ENCODE measurements at regions not wholly inside any gene's neighbourhood (a gene's known extent, or its start where the extent isn't known, plus 50 kb on each side); places are given as distances from the start of the nearest gene placed in this dataset.

- CTCF ChIA-PET, result no interaction called here
- H3K4me1 ChIP-seq (ENCODE audit: control insufficient read depth, insufficient read depth, low read length), result no peaks in the 10 kb centered on the region
- no peak overlapping the region for H3K4me3 ChIP-seq (ENCODE audit: low read depth, low read length)
- POLR2A ChIA-PET, result no interaction called here
- H3K36me3 ChIP-seq (ENCODE audit: control insufficient read depth in 2 of 2, insufficient read depth in 1 of 2, low read length in 2 of 2), result no peaks in the 10 kb centered on the region
- H3K9me3 ChIP-seq (ENCODE audit: control insufficient read depth, insufficient read depth, low read depth, low read length), result no peaks in the 10 kb centered on the region
- H3K27ac ChIP-seq (ENCODE audit: extremely low read depth, low read depth, low read length), result no peak overlapping the region
- no peak for TF ChIP-seq ZNF48 (tag by site-specific recombination; IDR thresholded peaks at IDR 0.05)
- no peak for TF ChIP-seq ZNF169 (tag by site-specific recombination; IDR thresholded peaks at IDR 0.05)
- TF ChIP-seq ZNF37A (tag by site-specific recombination; IDR thresholded peaks at IDR 0.05), result no peak
- no peak for TF ChIP-seq ZNF558 (tag by site-specific recombination; IDR thresholded peaks at IDR 0.05)
- TF ChIP-seq ZNF324 (tag by site-specific recombination; IDR thresholded peaks at IDR 0.05), result no peak
Observed at GRCh38 chr13:90763476-90764150, 583.9 kb upstream of the MIR17HG start.

- Histone ChIP-seq H3K9me3 (ENCODE audit: control insufficient read depth, insufficient read depth, low read depth, low read length) (no peaks in the 10 kb centered on the region), H3K4me3 (ENCODE audit: low read depth, low read length) (no peak overlapping the region), H3K4me1 (ENCODE audit: control insufficient read depth, insufficient read depth, low read length) (no peaks in the 10 kb centered on the region), H3K27ac (ENCODE audit: extremely low read depth, low read depth, low read length) (no peak overlapping the region), H3K36me3 (ENCODE audit: control insufficient read depth in 2 of 2, insufficient read depth in 1 of 2, low read length in 2 of 2) (no peaks in the 10 kb centered on the region)
- TF ChIP-seq ZNF514 (tag by site-specific recombination; IDR thresholded peaks at IDR 0.05), result no peak
- no peak for TF ChIP-seq ZNF394 (tag by site-specific recombination; IDR thresholded peaks at IDR 0.05; ENCODE audit: borderline replicate concordance)
- no peak for TF ChIP-seq ZNF791 (tag by site-specific recombination; IDR thresholded peaks at IDR 0.05)
- TF ChIP-seq ZNF555 (tag by site-specific recombination; conservative IDR thresholded peaks at IDR 0.05), result no peak
- no peak for TF ChIP-seq HOXD13 (CRISPR knock-in tag; IDR thresholded peaks at IDR 0.05; ENCODE audit: borderline replicate concordance)
- TF ChIP-seq ATF2 (tag by site-specific recombination; IDR thresholded peaks at IDR 0.05; ENCODE audit: low read depth), result no peak
- no peak for TF ChIP-seq ZNF792 (tag by site-specific recombination; IDR thresholded peaks at IDR 0.05)
- no peak for TF ChIP-seq ZNF184 (tag by site-specific recombination; IDR thresholded peaks at IDR 0.05)
- no peak for TF ChIP-seq PBX3 (CRISPR knock-in tag; IDR thresholded peaks at IDR 0.05)
- TF ChIP-seq ELK4 (IDR thresholded peaks at IDR 0.05; ENCODE audit: borderline replicate concordance, low read depth, low read length), result no peak
- no peak for TF ChIP-seq ZNF677 (tag by site-specific recombination; IDR thresholded peaks at IDR 0.05)
- CTCF ChIA-PET, result interaction anchor here (0.7 kb wide), 1 partner anchor 27 kb away, joined by 3 read pairs; no protein-coding TSS in a partner anchor
- POLR2A ChIA-PET, result no interaction called here
Observed at GRCh38 chr13:90766386-90766902, 581.0 kb upstream of the MIR17HG start.

- no peak overlapping the region for H3K27ac ChIP-seq (ENCODE audit: extremely low read depth, low read depth, low read length)
- H3K4me1 ChIP-seq (ENCODE audit: control insufficient read depth, insufficient read depth, low read length), result no peaks in the 10 kb centered on the region
- POLR2A ChIA-PET, result no interaction called here
- no peaks in the 10 kb centered on the region for H3K9me3 ChIP-seq (ENCODE audit: control insufficient read depth, insufficient read depth, low read depth, low read length)
- H3K4me3 ChIP-seq (ENCODE audit: low read depth, low read length), result no peak overlapping the region
- H3K36me3 ChIP-seq (ENCODE audit: control insufficient read depth in 2 of 2, insufficient read depth in 1 of 2, low read length in 2 of 2), result no peaks in the 10 kb centered on the region
- CTCF ChIA-PET, result no interaction called here
- no peak for TF ChIP-seq ZNF580 (tag by site-specific recombination; IDR thresholded peaks at IDR 0.05)
- no peak for TF ChIP-seq ZNF426 (tag by site-specific recombination; IDR thresholded peaks at IDR 0.05)
- no peak for TF ChIP-seq ZNF391 (tag by site-specific recombination; IDR thresholded peaks at IDR 0.05; ENCODE audit: borderline replicate concordance, low read depth)
- no peak for TF ChIP-seq ZNF623 (tag by site-specific recombination; IDR thresholded peaks at IDR 0.05)
Observed at GRCh38 chr13:90768116-90768515, 579.4 kb upstream of the MIR17HG start.

All from HEK293 (cell line).